Brain microvascular endothelial cell (primary cell): ENCODE measurements at regions not wholly inside any gene's neighbourhood (a gene's known extent, or its start where the extent isn't known, plus 50 kb on each side); places are given as distances from the start of the nearest gene placed in this dataset.

ENCODE experiments used
- DNase-seq: peaks from one replicate; pipeline ENCODE4 v3.0.0-alpha.2; 2020
- H3K27ac ChIP-seq: fragments of 250-450 bp; sonication (Bioruptor Pico); 2 replicates; pipeline ENCODE4 v1.5.1; 2020; ENCODE audit warnings: mild to moderate bottlenecking, moderate library complexity
- H3K27me3 ChIP-seq: fragments of 250-450 bp; sonication (Bioruptor Pico); replicated peaks from 2 replicates; pipeline ENCODE4 v1.5.1; 2020; ENCODE audit warnings: mild to moderate bottlenecking
- H3K36me3 ChIP-seq: fragments of 250-450 bp; sonication (Bioruptor Pico); replicated peaks from 2 replicates; pipeline ENCODE4 v1.5.1; 2020; ENCODE audit warnings: mild to moderate bottlenecking
- H3K4me3 ChIP-seq: 2 replicates; pipeline ENCODE4 v1.5.1; 2011; ENCODE audit warnings: low read depth, mild to moderate bottlenecking, control low read depth, low read length, moderate library complexity
- in situ Hi-C: cut with HindIII; loops from 2 replicates; pipeline ENCODE4 v1.10.0; 2017; ENCODE audit warnings: low sequenced_read_pairs, low pct_ligation_motif_present
- TF ChIP-seq, protein P1 (sequence below): IDR thresholded peaks from 2 replicates; pipeline ENCODE4 v1.5.1; 2011; ENCODE audit warnings: low read depth, mild to moderate bottlenecking, moderate library complexity, low read length, control low read depth, inconsistent platforms; ENCODE audit errors: missing control alignments

DNA sequence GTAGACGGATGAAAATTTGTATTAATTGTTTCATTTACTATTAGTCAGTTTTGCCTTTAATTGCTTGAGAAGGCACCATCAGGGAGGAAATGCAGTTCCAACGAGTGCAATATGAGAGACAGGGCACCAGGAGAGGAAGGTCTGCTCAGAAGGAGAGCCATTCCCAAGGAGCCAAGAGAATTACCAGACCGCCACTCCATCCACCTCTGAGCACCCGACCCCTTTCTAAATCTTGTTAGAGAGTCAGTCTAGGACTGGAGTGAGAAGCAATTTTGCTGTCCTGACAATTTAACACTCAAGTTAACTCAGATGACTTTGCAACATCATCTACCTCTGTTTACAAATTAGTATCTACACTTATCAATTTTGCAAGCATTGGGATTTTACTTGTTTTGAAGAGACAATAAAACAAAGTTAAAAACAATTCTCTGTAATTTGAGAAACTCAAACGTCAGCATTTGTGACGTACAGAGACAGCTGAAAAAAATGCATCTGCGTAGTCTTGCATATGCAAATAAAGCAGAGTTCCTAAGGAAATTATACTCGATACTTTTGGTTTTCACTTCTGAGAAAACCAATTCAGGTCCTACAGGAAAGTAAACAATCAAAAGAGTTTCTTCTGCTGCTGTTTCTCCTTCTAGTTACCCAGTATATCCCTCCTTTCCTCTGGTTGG is 1704.7 kb upstream of the TENM3 start:
- in situ Hi-C loops = no loop called here
- DNase-seq = no peak
- TF ChIP-seq, protein P1, sequence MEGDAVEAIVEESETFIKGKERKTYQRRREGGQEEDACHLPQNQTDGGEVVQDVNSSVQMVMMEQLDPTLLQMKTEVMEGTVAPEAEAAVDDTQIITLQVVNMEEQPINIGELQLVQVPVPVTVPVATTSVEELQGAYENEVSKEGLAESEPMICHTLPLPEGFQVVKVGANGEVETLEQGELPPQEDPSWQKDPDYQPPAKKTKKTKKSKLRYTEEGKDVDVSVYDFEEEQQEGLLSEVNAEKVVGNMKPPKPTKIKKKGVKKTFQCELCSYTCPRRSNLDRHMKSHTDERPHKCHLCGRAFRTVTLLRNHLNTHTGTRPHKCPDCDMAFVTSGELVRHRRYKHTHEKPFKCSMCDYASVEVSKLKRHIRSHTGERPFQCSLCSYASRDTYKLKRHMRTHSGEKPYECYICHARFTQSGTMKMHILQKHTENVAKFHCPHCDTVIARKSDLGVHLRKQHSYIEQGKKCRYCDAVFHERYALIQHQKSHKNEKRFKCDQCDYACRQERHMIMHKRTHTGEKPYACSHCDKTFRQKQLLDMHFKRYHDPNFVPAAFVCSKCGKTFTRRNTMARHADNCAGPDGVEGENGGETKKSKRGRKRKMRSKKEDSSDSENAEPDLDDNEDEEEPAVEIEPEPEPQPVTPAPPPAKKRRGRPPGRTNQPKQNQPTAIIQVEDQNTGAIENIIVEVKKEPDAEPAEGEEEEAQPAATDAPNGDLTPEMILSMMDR = no peak

DNA sequence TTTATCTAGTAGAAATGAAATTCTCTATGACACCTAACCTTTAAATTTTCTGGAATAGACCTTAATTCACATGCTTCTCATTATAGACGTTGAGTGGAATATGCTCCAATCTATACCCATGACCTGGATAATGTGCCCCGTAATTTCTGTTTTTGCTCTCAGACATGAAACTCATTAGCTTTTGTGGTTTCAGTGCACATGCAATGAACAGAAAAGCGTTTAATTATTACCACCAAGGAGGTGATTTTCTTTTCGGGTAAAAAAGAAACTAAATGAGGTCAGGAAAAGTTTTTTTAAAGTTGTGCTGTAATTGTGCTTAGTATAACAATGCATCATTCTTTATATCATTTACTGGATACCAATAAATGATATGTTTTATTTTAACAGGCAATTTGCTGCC is 1703.9 kb upstream of the TENM3 start:
- Histone ChIP-seq H3K4me3 (no peak overlapping the region), H3K27me3 (no peaks in the 10 kb centered on the region), H3K36me3 (no peaks in the 10 kb centered on the region), H3K27ac (no peak overlapping the region)
- TF ChIP-seq, protein P1 = no peak
- DNase-seq = no peak
- in situ Hi-C loops = no loop called here

More for the DNA sequence above, 1704.7 kb upstream of the TENM3 start:
- Histone ChIP-seq H3K4me3 (no peak overlapping the region), H3K36me3 (no peaks in the 10 kb centered on the region), H3K27ac (no peak overlapping the region), H3K27me3 (no peaks in the 10 kb centered on the region)

DNA sequence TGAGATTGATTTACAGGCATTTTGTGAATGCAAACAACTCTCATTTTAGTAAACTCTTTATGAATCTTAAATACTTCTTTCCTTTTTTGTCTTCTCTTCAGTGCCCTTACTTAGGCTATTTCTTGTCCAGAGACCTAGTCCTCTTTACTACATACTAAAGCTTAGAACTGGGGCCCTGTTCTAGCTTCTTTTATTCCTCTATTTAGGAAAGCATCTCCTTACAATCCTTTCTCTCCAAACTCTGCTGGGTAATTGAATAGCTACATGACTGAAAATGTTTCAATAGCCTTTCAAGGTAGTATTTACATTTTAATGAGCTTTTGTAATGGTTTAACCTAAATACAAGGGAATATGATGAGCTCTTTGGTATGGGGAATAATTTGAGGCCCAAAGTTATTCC is 1701.5 kb upstream of the TENM3 start:
- TF ChIP-seq, protein P1 = no peak
- in situ Hi-C loops = no loop called here
- H3K36me3 ChIP-seq = no peaks in the 10 kb centered on the region
- no peak overlapping the region for H3K27ac ChIP-seq
- H3K27me3 ChIP-seq = no peaks in the 10 kb centered on the region
- no peak overlapping the region for H3K4me3 ChIP-seq
- DNase-seq = no peak

DNA sequence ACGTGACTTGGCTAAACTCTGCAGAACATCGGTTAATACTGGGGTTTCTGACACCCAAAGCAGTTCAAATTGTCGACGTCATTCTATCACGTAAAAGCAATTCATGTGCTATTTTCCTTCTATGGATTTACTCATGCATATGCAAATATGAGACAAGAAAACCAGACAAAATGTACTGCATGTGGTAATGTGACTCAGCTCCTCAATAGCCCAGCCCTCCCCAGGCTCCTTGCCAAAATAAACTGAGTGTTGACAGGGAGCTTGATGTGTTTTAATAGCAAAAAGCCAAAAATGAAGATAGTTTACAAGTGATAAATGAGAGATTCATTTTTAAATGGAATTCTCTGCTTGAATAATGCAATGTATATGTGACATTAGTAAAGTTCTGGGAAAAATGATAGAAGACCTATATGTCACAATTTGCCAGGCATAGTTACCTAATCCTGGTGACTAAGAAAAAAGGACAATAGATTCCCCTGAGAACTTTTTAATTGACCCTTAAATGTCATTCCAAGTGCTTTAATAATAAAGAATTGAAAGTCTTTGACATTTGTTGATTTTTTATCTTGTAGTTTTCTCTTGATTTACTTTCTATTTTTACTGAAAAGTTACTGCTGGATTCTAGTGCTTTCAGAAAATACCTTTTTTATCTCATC is 1700.6 kb upstream of the TENM3 start:
- in situ Hi-C loops = no loop called here
- peak; percentile 15 for DNase-seq
- TF ChIP-seq, protein P1 = no peak
- H3K27me3 ChIP-seq = no peaks in the 10 kb centered on the region
- no peaks in the 10 kb centered on the region for H3K36me3 ChIP-seq
- H3K27ac ChIP-seq = no peak overlapping the region
- H3K4me3 ChIP-seq = no peak overlapping the region

DNA sequence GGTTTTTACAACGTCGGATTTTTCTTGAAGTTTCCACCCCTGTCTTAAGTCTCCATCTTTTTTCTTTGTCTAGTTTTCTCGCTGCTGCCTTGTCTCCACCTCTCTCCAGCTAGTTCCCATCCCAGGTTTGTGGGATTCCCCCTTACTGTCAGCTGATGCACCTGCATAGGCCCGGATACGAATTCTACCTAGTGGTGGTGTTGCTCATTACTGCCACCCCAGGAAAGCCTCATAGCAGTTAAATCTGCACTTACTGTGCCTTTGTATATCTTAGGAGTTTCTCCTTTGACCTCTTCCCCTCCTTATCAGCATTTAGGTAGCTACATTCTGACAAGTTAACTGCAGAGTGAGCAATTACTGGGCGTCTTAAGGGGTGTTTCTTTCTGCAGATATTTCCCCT is 1693.1 kb upstream of the TENM3 start:
- TF ChIP-seq, protein P1 = no peak
- no peak overlapping the region for H3K27ac ChIP-seq
- in situ Hi-C loops = no loop called here
- no peaks in the 10 kb centered on the region for H3K27me3 ChIP-seq
- H3K36me3 ChIP-seq = no peaks in the 10 kb centered on the region
- DNase-seq = no peak
- H3K4me3 ChIP-seq = no peak overlapping the region
